H1 (cell line): ENCODE measurements at regions not wholly inside any gene's neighbourhood (a gene's known extent, or its start where the extent isn't known, plus 50 kb on each side); places are given as distances from the start of the nearest gene placed in this dataset.

ENCODE experiments used
- CTCF ChIA-PET: fragments of 300-600 bp; sonication (Branson Sonifier 250); formaldehyde crosslinking; loops from one replicate; lab custom pipeline; 2021; ENCODE audit not compliant: partially characterized antibody; lab: Charles Lee
- POLR2A ChIA-PET: fragments of 300-600 bp; sonication (Branson Sonifier 250); formaldehyde crosslinking; loops from one replicate; lab custom pipeline; 2021; ENCODE audit warnings: inconsistent platforms; ENCODE audit not compliant: partially characterized antibody; lab: Charles Lee
- DNase-seq, 2 experiments: peaks; one replicate each; pipeline versions ENCODE4 v3.0.0 to v3.0.0-alpha.2; 2010 to 2022; ENCODE audit warnings: low spot score in 2 of 2, low read depth in 1 of 2, mixed read lengths in 1 of 2
- FAIRE-seq: peaks from 2 replicates; lab custom pipeline; 2011; peaks lifted over from hg19 to GRCh38; lab: Jason Lieb, UNC
- H2AFZ ChIP-seq: 2 replicates; pipeline ENCODE4 v1.8.1; 2012; ENCODE audit warnings: low read length, inconsistent platforms
- H2AK5ac ChIP-seq: 2 replicates; pipeline ENCODE4 v1.6.1; 2013; ENCODE audit warnings: low read depth, low read length
- H2BK120ac ChIP-seq: replicated peaks from 2 replicates; pipeline ENCODE3; 2013; ENCODE audit warnings: low read depth, low read length, inconsistent platforms
- H2BK12ac ChIP-seq: 2 replicates; pipeline ENCODE4 v1.6.1; 2013; ENCODE audit warnings: low read depth, low read length
- H2BK15ac ChIP-seq: 2 replicates; pipeline ENCODE4 v1.6.1; 2013; ENCODE audit warnings: low read length
- H2BK20ac ChIP-seq: 2 replicates; pipeline ENCODE4 v1.6.1; 2013; ENCODE audit warnings: low read length
- H2BK5ac ChIP-seq: 2 replicates; pipeline ENCODE4 v1.6.1; 2013; ENCODE audit warnings: low read depth, low read length
- H3K14ac ChIP-seq: 2 replicates; pipeline ENCODE4 v1.6.1; 2013; ENCODE audit warnings: inconsistent platforms; ENCODE audit not compliant: insufficient read length
- H3K18ac ChIP-seq: 2 replicates; pipeline ENCODE4 v1.6.1; 2013; ENCODE audit warnings: low read length; ENCODE audit errors: extremely low read depth
- H3K23ac ChIP-seq: 2 replicates; pipeline ENCODE4 v1.6.1; 2013; ENCODE audit warnings: inconsistent platforms; ENCODE audit not compliant: insufficient read length
- H3K23me2 ChIP-seq: 2 replicates; pipeline ENCODE4 v1.6.1; 2013; ENCODE audit warnings: low read depth, low read length
- H3K27ac ChIP-seq: 2 replicates; pipeline ENCODE4 v1.6.1; 2011; ENCODE audit warnings: low read depth, low read length, inconsistent platforms
- H3K27me3 ChIP-seq, 4 experiments: replicated peaks in 1 of 4; 1 replicate in 1 of 4; 2 replicates in 3 of 4; pipeline versions ENCODE4 v1.6.1 to v1.8.1; 2011 to 2013; ENCODE audit warnings: low read length in 3 of 4, mild to moderate bottlenecking in 3 of 4, inconsistent platforms in 2 of 4, mixed read lengths in 2 of 4, moderate library complexity in 1 of 4; ENCODE audit not compliant: control insufficient read depth in 3 of 4, insufficient read depth in 3 of 4; ENCODE audit errors: extremely low read depth in 1 of 4
- H3K36me3 ChIP-seq, 4 experiments: 2 replicates each; pipeline versions ENCODE4 v1.6.1 to v1.8.1; 2011 to 2013; ENCODE audit warnings: mild to moderate bottlenecking in 4 of 4, low read length in 3 of 4, moderate library complexity in 2 of 4, control low read depth in 1 of 4, inconsistent platforms in 1 of 4; ENCODE audit not compliant: insufficient read depth in 4 of 4, control insufficient read depth in 2 of 4
- H3K4ac ChIP-seq: replicated peaks from 2 replicates; pipeline ENCODE3; 2013; ENCODE audit warnings: low read length, low read depth, mixed read lengths, inconsistent platforms; ENCODE audit not compliant: insufficient read length
- H3K4me1 ChIP-seq, 4 experiments: replicated peaks in 1 of 4; 1 replicate in 1 of 4; 2 replicates in 3 of 4; pipeline versions ENCODE4 v1.6.1 to v1.8.1; 2011 to 2013; ENCODE audit warnings: low read length in 3 of 4, inconsistent platforms in 2 of 4, mixed read lengths in 1 of 4; ENCODE audit not compliant: insufficient read depth in 4 of 4, control insufficient read depth in 3 of 4
- H3K4me2 ChIP-seq, 2 experiments: 2 replicates each; pipeline versions ENCODE4 v1.6.1 to v1.8.1; 2011 to 2013; ENCODE audit warnings: low read depth in 2 of 2, low read length in 2 of 2, control low read depth in 1 of 2, inconsistent platforms in 1 of 2, mild to moderate bottlenecking in 1 of 2; ENCODE audit not compliant: insufficient read depth in 1 of 2
- H3K4me3 ChIP-seq, 4 experiments: fragments of 200-600, 300-600 bp in 1 of 4; sonication (generic), shearing (Covaris generic), sonication (Bioruptor Twin) in 1 of 4; 2 replicates each; pipeline versions ENCODE4 v1.5.1 to v1.8.1; 2011 to 2016; ENCODE audit warnings: low read length in 4 of 4, low read depth in 3 of 4, control low read depth in 2 of 4, inconsistent platforms in 2 of 4, mild to moderate bottlenecking in 2 of 4, mixed read lengths in 1 of 4, moderate library complexity in 1 of 4; ENCODE audit not compliant: insufficient read depth in 2 of 4; ENCODE audit errors: extremely low read depth in 1 of 4
- H3K56ac ChIP-seq: replicated peaks from 2 replicates; pipeline ENCODE3; 2013; ENCODE audit warnings: low read depth, mild to moderate bottlenecking, mixed read lengths, low read length, inconsistent platforms; ENCODE audit not compliant: insufficient read length
- H3K79me1 ChIP-seq: 2 replicates; pipeline ENCODE4 v1.6.1; 2013; ENCODE audit warnings: low read depth, low read length, control low read depth
- H3K79me2 ChIP-seq, 2 experiments: 2 replicates each; pipeline versions ENCODE4 v1.6.1 to v1.8.1; 2012 to 2013; ENCODE audit warnings: low read length in 2 of 2, mild to moderate bottlenecking in 2 of 2, inconsistent platforms in 1 of 2; ENCODE audit not compliant: insufficient read depth in 2 of 2, control insufficient read depth in 1 of 2
- H3K9ac ChIP-seq, 4 experiments: replicated peaks in 1 of 4; 1 replicate in 1 of 4; 2 replicates in 3 of 4; pipeline versions ENCODE4 v1.6.1 to v1.8.1; 2011 to 2013; ENCODE audit warnings: low read depth in 3 of 4, low read length in 3 of 4, control low read depth in 2 of 4, mild to moderate bottlenecking in 2 of 4, moderate library complexity in 2 of 4, inconsistent platforms in 1 of 4; ENCODE audit errors: extremely low read depth in 1 of 4
- H3K9me3 ChIP-seq, 2 experiments: 2 replicates each; pipeline versions ENCODE4 v1.6.1 to v1.8.1; 2012 to 2013; ENCODE audit warnings: mild to moderate bottlenecking in 2 of 2, moderate library complexity in 2 of 2, control low read depth in 1 of 2, inconsistent platforms in 1 of 2, low read depth in 1 of 2, low read length in 1 of 2, mixed read lengths in 1 of 2; ENCODE audit not compliant: insufficient read depth in 2 of 2
- H4K20me1 ChIP-seq, 2 experiments: replicated peaks in 1 of 2; 2 replicates each; pipeline versions ENCODE3 to v1.8.1; 2011 to 2013; ENCODE audit warnings: inconsistent platforms in 2 of 2, low read length in 2 of 2, mild to moderate bottlenecking in 1 of 2; ENCODE audit not compliant: insufficient read depth in 2 of 2, control insufficient read depth in 1 of 2
- H4K5ac ChIP-seq: 2 replicates; pipeline ENCODE4 v1.6.1; 2013; ENCODE audit warnings: low read length, low read depth, mixed read lengths, inconsistent platforms; ENCODE audit not compliant: insufficient read length
- H4K8ac ChIP-seq: 2 replicates; pipeline ENCODE4 v1.8.0; 2013; ENCODE audit warnings: mild to moderate bottlenecking, moderate library complexity, low read length, inconsistent platforms; ENCODE audit not compliant: insufficient read depth; ENCODE audit errors: extremely low read depth
- H4K91ac ChIP-seq: replicated peaks from 2 replicates; pipeline ENCODE3; 2013; ENCODE audit warnings: low read length, mixed read lengths, inconsistent platforms; ENCODE audit not compliant: insufficient read length
- CBX5 ChIP-seq: fragments of 300-800, 300-1000 bp; sonication (generic); IDR thresholded peaks from 2 replicates; pipeline ENCODE4 v1.7.1; 2016; ENCODE audit warnings: antibody characterized with exemption, low read length, low read depth
- EP300 ChIP-seq, 2 experiments: IDR thresholded peaks; 1 replicate in 1 of 2; 2 replicates in 1 of 2; pipeline ENCODE4 v1.6.1; 2011 to 2012; ENCODE audit warnings: low read depth in 2 of 2, low read length in 2 of 2, mild to moderate bottlenecking in 2 of 2, borderline replicate concordance in 1 of 2, inconsistent platforms in 1 of 2, moderate library complexity in 1 of 2
- GABPA ChIP-seq: IDR thresholded peaks from 2 replicates; pipeline ENCODE4 v1.6.1; 2011; ENCODE audit warnings: mild to moderate bottlenecking, low read length, moderate library complexity, borderline replicate concordance; ENCODE audit not compliant: insufficient read depth
- KDM4A ChIP-seq: IDR thresholded peaks from one replicate; pipeline ENCODE4 v1.7.1; 2012; ENCODE audit warnings: low read depth, mild to moderate bottlenecking, moderate library complexity, low read length, inconsistent platforms; ENCODE audit not compliant: severe bottlenecking
- RXRA ChIP-seq: IDR thresholded peaks from 2 replicates; pipeline ENCODE4 v1.6.1; 2011; ENCODE audit warnings: low read depth, mild to moderate bottlenecking, low read length, moderate library complexity; ENCODE audit not compliant: insufficient read depth
- ZNF274 ChIP-seq: IDR thresholded peaks from 2 replicates; pipeline ENCODE4 v1.7.0; 2012; ENCODE audit warnings: low read length, borderline replicate concordance; ENCODE audit errors: extremely low read depth
- WGBS, 2 experiments: shearing (Covaris generic) in 1 of 2; methylation state at CpG; one replicate each; pipeline versions ENCODE4 v1.1.6 to v1.1.7; 2013 to 2015; ENCODE audit warnings: low lambda C conversion rate in 2 of 2, mixed read lengths in 2 of 2, inconsistent platforms in 1 of 2, low coverage in 1 of 2, missing lambda C conversion rate in 1 of 2; ENCODE audit not compliant: insufficient replicate concordance in 2 of 2, insufficient coverage in 1 of 2, insufficient read length in 1 of 2; ENCODE audit errors: extremely low coverage in 1 of 2, missing lambda C conversion rate in 1 of 2; 5-methylcytosine and 5-hydroxymethylcytosine counted together

DNA sequence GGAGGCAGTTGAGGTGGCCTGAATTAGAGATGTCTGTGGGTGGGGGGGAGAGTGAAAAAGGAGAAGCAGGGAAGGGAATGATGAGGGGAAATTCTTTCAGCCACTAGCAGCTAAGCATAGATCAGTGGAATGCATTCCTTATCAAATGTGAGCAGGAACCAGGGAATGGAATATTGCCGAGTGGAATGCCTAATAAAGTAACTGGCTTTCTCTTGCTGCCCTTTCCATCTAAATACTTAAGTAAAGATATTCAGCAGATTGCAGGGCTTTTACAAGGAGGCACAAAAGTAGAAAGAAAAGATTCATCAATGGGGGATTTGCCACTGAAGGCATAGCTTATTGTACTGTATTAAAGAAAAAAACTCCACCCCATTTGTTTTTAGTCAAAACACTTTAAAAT is 263.0 kb upstream of the RPS6KA3 start:
- no peak overlapping the region for H3K14ac ChIP-seq
- H3K27ac ChIP-seq: no peak overlapping the region
- no peak overlapping the region for H4K8ac ChIP-seq
- H3K4me3 ChIP-seq: no peak overlapping the region
- no peak overlapping the region for H2BK5ac ChIP-seq
- no peak overlapping the region for H3K9ac ChIP-seq
- no peak overlapping the region for H3K18ac ChIP-seq
- H3K27me3 ChIP-seq: no peaks in the 10 kb centered on the region
- no peak overlapping the region for H2BK20ac ChIP-seq
- H2BK15ac ChIP-seq: no peak overlapping the region
- H4K20me1 ChIP-seq: no peaks in the 10 kb centered on the region
- H3K9me3 ChIP-seq: no peaks in the 10 kb centered on the region
- no peak overlapping the region for H3K4me2 ChIP-seq
- FAIRE-seq (no peak), DNase-seq (no peak)
- no peak overlapping the region for H4K5ac ChIP-seq
- ChIA-PET POLR2A (no interaction called here), CTCF (interaction anchor here (0.7 to 7.5 kb wide), 18 partner anchors 9 to 1196 kb away, joined by 3 to 37 read pairs (median 4); no protein-coding TSS in a partner anchor)
- H3K36me3 ChIP-seq: no peaks in the 10 kb centered on the region
- no peaks in the 10 kb centered on the region for H3K79me2 ChIP-seq
- no peak overlapping the region for H4K91ac ChIP-seq
- no peak overlapping the region for H3K23ac ChIP-seq
- no peak overlapping the region for H3K4ac ChIP-seq
- H2BK120ac ChIP-seq: no peak overlapping the region
- H2AFZ ChIP-seq: no peak overlapping the region
- no peak overlapping the region for H2AK5ac ChIP-seq
- H3K4me1 ChIP-seq: no peaks in the 10 kb centered on the region
- no peak overlapping the region for H2BK12ac ChIP-seq
- H3K56ac ChIP-seq: no peak overlapping the region
- no peaks in the 10 kb centered on the region for H3K79me1 ChIP-seq
- H3K23me2 ChIP-seq: no peaks in the 10 kb centered on the region
- TF ChIP-seq ZNF274: no peak
- TF ChIP-seq EP300 (IDR thresholded peaks at IDR 0.05; ENCODE audit: borderline replicate concordance in 1 of 2, low read depth in 2 of 2, low read length in 2 of 2): no peak
- no peak for TF ChIP-seq KDM4A
- no peak for TF ChIP-seq GABPA
- no peak for TF ChIP-seq CBX5
- no peak for TF ChIP-seq RXRA
- 100% methylated on average over 1 of the region's 1 CpG; no CpG with 5 or more reads in 1 of the 2 experiments for WGBS, 2 experiments
